ENCODE measurements at regions not wholly inside any gene's neighbourhood (a gene's known extent, or its start where the extent isn't known, plus 50 kb on each side); places are given as distances from the start of the nearest gene placed in this dataset.

GRCh38 chr11:79538775-79539174, 97.9 kb upstream of the TENM4 start:
- no peak for TF ChIP-seq CTCF (IDR thresholded peaks at IDR 0.05)
- H3K4me3 ChIP-seq, result no peak overlapping the region
- H3K27me3 ChIP-seq, result no peaks in the 10 kb centered on the region
- H3K4me1 ChIP-seq, result no peaks in the 10 kb centered on the region
- no peaks in the 10 kb centered on the region for H3K9me3 ChIP-seq
- H3K36me3 ChIP-seq, result no peaks in the 10 kb centered on the region
- intact Hi-C loops (cut with DNase I; ENCODE audit: low total_unique reads), result no loop called here
- DNase-seq, result no peak
- H3K27ac ChIP-seq, result no peak overlapping the region

- no peaks in the 10 kb centered on the region for H3K27me3 ChIP-seq
- H3K36me3 ChIP-seq, result no peaks in the 10 kb centered on the region
- no peak overlapping the region for H3K4me3 ChIP-seq
- no peak for DNase-seq
- TF ChIP-seq CTCF (IDR thresholded peaks at IDR 0.05), result no peak
- intact Hi-C loops (cut with DNase I; ENCODE audit: low total_unique reads), result no loop called here
- H3K9me3 ChIP-seq, result no peaks in the 10 kb centered on the region
- H3K27ac ChIP-seq, result no peak overlapping the region
- no peaks in the 10 kb centered on the region for H3K4me1 ChIP-seq
Measured at GRCh38 chr11:79536155-79536917, 95.5 kb upstream of the TENM4 start.

- Histone ChIP-seq H3K4me3 (no peak overlapping the region), H3K27me3 (no peaks in the 10 kb centered on the region), H3K27ac (no peak overlapping the region), H3K4me1 (no peaks in the 10 kb centered on the region), H3K9me3 (no peaks in the 10 kb centered on the region), H3K36me3 (no peaks in the 10 kb centered on the region)
- TF ChIP-seq CTCF (IDR thresholded peaks at IDR 0.05), result no peak
- intact Hi-C loops (cut with DNase I; ENCODE audit: low total_unique reads), result no loop called here
- no peak for DNase-seq
Measured at GRCh38 chr11:79535606-79536005, 94.8 kb upstream of the TENM4 start.

GRCh38 chr11:79525257-79525656, 84.4 kb upstream of the TENM4 start:
- Histone ChIP-seq H3K4me1 (no peaks in the 10 kb centered on the region), H3K9me3 (no peaks in the 10 kb centered on the region), H3K36me3 (no peaks in the 10 kb centered on the region), H3K4me3 (no peak overlapping the region), H3K27me3 (no peaks in the 10 kb centered on the region), H3K27ac (no peak overlapping the region)
- DNase-seq, result no peak
- TF ChIP-seq CTCF (IDR thresholded peaks at IDR 0.05), result no peak
- intact Hi-C loops (cut with DNase I; ENCODE audit: low total_unique reads), result no loop called here

GRCh38 chr11:79522626-79523025, 81.8 kb upstream of the TENM4 start:
- no peaks in the 10 kb centered on the region for H3K27me3 ChIP-seq
- no peak overlapping the region for H3K27ac ChIP-seq
- intact Hi-C loops (cut with DNase I; ENCODE audit: low total_unique reads), result no loop called here
- H3K9me3 ChIP-seq, result no peaks in the 10 kb centered on the region
- no peaks in the 10 kb centered on the region for H3K4me1 ChIP-seq
- DNase-seq, result no peak
- no peak for TF ChIP-seq CTCF (IDR thresholded peaks at IDR 0.05)
- no peaks in the 10 kb centered on the region for H3K36me3 ChIP-seq
- H3K4me3 ChIP-seq, result no peak overlapping the region

- no peak for TF ChIP-seq CTCF (IDR thresholded peaks at IDR 0.05)
- no peak for DNase-seq
- H3K9me3 ChIP-seq, result peaks cover 0 to 1% (median 0%) of the 10 kb centered on the region in 3 donors
- H3K4me3 ChIP-seq, result no peak overlapping the region
- intact Hi-C loops (cut with DNase I; ENCODE audit: low total_unique reads), result no loop called here
- H3K27ac ChIP-seq, result no peak overlapping the region
- no peaks in the 10 kb centered on the region for H3K4me1 ChIP-seq
- H3K36me3 ChIP-seq, result no peaks in the 10 kb centered on the region
- H3K27me3 ChIP-seq, result no peaks in the 10 kb centered on the region
Measured at GRCh38 chr11:79520086-79520485, 79.3 kb upstream of the TENM4 start.

Measured in tibial artery (tissue), 4 donors.